GM08714 (cell line): ENCODE measurements at regions not wholly inside any gene's neighbourhood (a gene's known extent, or its start where the extent isn't known, plus 50 kb on each side); places are given as distances from the start of the nearest gene placed in this dataset.

Experiments
- H3K4me3 ChIP-seq: fragments of 200-500 bp; sonication (Bioruptor generic); 2 replicates; pipeline ENCODE4 v1.5.1; 2014; ENCODE audit warnings: mild to moderate bottlenecking, low read length, inconsistent platforms
- ZNF274 ChIP-seq: IDR thresholded peaks from 2 replicates; pipeline ENCODE4 v1.6.1; 2012; ENCODE audit warnings: mild to moderate bottlenecking, low read depth, low read length

DNA sequence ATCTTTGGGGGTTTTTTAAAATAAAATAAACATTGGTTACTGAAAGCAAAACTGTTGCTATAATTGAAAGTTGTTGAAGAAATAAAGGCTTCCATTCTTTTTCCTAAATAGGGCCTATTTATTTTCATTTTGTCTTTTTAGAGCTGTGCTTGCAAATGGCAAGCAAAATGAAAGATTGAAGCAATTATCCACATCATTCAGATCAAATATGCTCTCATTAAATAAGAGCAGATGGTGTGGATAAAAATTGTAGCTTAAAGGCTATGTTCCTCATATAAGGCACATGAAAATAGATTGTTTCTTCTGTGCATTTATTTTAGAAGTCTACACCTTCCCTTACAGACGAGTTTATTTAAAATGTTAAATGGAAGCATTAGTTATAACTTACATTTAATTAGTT, 1317.7 kb downstream of the MRPL39 start:
- no peak overlapping the region for H3K4me3 ChIP-seq
- no peak for TF ChIP-seq ZNF274

GRCh38 chr21:24280596-24280995, 1326.7 kb downstream of the MRPL39 start:
- H3K4me3 ChIP-seq, result no peak overlapping the region
- no peak for TF ChIP-seq ZNF274

DNA sequence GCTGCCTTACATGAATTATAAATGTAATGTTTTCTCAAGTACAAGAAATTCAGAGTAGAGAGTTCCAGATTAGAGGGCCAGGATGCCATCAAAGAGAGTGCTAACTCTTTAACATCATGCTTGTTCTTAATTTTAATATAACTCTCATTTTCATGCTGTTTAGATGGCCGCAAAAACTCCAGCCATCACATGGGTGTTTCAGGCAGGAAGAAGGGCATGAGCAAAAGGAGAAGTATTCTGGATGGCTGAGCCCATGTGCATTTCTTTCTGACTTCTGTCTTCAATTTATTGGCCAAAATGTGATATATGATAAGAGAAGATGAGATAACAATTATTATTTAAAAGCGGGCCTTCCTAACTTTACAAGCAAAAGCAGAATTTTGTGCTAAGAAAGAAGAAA, 1328.6 kb downstream of the MRPL39 start:
- no peak for TF ChIP-seq ZNF274

DNA sequence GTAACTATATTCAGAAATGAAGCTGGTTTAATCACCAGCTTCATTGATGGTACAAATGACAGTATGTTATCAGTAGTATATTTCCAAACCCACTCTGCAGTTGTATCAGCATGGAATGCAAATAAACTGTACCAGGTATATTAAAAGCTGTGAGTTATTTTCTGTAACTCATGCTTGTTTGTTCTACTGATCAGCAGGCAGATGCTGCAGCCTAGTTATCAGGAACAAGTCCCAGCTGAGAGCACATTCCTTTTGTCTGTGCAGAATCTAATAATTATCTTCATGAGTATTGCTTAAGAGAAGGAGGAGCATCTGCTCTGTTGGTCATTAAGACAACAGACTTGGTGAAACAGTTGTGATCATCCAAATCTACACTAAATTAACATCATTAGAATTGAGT, 1331.1 kb downstream of the MRPL39 start:
- no peak overlapping the region for H3K4me3 ChIP-seq

More for the DNA sequence above, 1328.6 kb downstream of the MRPL39 start:
- H3K4me3 ChIP-seq, result no peak overlapping the region

GRCh38 chr21:24275616-24276015, 1331.7 kb downstream of the MRPL39 start:
- TF ChIP-seq ZNF274, result no peak
- no peak overlapping the region for H3K4me3 ChIP-seq

More for the DNA sequence above, 1331.1 kb downstream of the MRPL39 start:
- TF ChIP-seq ZNF274, result no peak

- no peak for TF ChIP-seq ZNF274
- H3K4me3 ChIP-seq, result no peak overlapping the region
Measured at GRCh38 chr21:24272521-24272938, 1334.8 kb downstream of the MRPL39 start.

DNA sequence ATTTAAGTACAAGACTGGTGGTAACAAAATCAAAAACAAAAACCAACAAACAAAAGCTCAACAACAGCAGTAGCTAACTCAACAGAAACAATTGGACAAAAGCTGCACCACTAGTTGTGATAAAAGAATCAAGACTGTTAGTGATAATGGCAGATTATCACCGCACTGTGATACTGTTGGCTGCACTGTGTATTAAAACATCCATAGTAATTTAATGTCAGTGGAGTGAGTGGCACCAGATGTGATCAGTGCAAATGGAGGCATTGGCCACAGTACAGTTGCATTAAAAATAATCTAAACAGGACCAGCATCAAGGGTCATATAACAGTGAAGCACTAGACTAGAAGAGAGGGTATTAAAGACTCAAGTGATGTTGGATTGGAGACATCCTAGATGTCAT, 1341.3 kb downstream of the MRPL39 start:
- H3K4me3 ChIP-seq, result no peak overlapping the region
- TF ChIP-seq ZNF274, result no peak

GRCh38 chr21:24260751-24261150, 1346.5 kb downstream of the MRPL39 start:
- no peak overlapping the region for H3K4me3 ChIP-seq
- TF ChIP-seq ZNF274, result no peak

DNA sequence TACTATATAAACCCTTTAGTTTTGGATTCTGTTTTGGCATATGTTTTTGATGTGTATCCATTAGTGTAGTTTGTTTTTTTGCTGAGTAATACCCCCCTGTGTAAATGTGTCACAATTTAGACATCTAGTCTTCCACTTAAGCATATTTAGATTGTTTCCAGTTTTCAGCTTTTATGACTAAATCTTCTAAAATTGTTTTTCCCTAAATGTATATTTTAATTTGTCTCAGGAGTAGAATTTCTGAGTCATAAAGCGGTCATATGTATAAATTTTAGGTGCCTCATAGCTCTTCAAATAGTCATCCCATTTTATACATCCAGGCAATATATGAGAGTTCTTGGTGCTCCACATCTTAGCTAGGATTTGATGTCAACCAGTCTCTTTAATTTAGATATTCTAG, 1348.0 kb downstream of the MRPL39 start:
- TF ChIP-seq ZNF274, result no peak
- H3K4me3 ChIP-seq, result no peak overlapping the region

DNA sequence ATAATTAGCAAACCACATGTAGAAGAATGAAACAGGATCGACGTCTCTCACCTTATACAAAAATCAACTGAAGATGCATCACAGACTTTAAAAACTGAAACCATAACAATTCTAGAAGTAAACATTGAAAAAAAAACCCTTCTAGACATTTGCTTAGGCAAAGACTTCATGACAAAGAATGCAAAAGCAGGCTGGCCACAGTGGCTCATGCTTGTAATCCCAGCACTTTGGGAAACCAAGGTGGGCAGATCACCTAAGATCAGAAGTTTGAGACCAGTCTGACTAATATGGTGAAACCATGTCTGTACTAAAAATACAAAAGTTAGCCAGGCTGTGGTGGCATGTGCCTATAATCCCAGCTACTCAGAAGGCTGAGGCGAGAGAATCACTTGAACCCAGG, 1351.7 kb downstream of the MRPL39 start:
- H3K4me3 ChIP-seq, result no peak overlapping the region
- TF ChIP-seq ZNF274, result no peak

DNA sequence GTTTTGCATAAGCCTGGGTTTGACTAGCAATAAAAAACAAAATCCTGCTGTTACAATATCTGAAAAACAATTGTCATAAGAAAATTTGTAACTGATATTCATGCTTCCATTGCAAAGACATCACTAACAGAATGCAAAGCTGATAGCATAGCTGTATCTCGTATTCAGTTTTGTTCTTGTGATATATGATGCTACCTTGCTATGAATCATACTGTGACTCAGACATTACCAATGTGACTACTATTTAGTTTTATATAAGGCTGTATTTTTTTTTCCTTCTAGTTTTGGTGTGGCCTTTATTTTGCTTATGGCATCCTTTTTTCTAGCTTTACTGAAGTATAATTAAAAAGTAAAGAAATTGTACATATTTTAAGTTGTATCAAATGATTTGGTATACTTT, 1381.8 kb downstream of the MRPL39 start:
- no peak for TF ChIP-seq ZNF274
- H3K4me3 ChIP-seq, result no peak overlapping the region

DNA sequence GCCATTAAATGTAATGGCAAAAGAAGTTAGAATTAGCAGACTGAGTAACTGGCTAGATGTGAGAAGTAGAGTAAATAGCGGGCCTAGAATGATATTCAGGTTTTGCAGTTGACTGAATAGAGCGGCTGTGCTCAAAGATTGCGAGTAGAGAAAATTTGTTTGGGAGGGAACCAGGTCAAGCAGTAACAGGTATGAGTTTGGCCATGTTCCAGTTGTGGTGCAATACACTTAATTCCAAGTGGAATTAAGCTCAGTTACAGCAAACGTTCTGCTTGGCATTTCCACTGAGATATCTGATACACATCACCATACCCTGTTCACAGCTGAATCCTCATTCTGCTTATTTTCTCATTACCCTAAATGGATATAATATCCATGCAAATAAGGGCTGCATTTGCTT, 1382.9 kb downstream of the MRPL39 start:
- TF ChIP-seq ZNF274, result no peak
- H3K4me3 ChIP-seq, result no peak overlapping the region

DNA sequence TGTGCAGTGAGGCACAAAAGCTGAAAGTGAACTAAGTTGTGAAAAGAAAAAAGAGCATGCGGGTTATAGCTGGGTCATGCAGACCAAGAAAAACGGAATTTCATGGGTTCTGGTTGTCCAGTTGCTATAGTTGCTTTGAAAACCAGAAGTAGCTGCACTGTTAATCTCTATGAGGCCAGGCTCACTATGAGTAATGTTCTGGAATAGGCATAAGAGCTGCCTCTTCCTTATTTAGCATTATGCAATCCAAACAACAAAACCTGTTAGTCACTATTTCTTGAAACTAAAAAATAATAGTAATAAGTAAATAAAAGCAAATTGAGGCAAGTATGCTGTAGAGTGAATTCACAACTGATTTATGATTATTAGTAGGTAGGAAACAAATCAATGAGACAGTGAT, 1383.7 kb downstream of the MRPL39 start:
- no peak overlapping the region for H3K4me3 ChIP-seq
- no peak for TF ChIP-seq ZNF274

GRCh38 chr21:24222676-24223075, 1384.6 kb downstream of the MRPL39 start:
- TF ChIP-seq ZNF274, result no peak
- no peak overlapping the region for H3K4me3 ChIP-seq

- H3K4me3 ChIP-seq, result no peak overlapping the region
- TF ChIP-seq ZNF274, result no peak
Measured at GRCh38 chr21:24220446-24220845, 1386.8 kb downstream of the MRPL39 start.

DNA sequence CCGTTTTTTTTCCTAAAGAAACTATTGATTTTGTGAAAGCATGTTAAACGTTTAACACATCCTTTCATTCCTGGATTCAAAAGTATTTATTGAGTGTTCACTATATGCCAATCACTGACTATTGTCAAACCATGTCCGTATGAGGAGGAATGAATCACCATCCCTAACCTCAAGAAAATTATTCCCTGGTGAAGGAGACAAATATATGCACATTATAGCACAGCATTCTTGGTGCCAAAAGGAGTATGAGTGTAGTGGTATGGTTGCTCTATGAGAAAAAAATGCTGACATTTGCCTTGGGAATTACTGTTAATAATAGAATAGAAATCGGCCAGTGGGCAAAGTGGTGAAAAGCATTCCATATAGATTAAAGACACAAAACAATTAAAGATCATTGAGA, 1390.1 kb downstream of the MRPL39 start:
- TF ChIP-seq ZNF274, result no peak
- no peak overlapping the region for H3K4me3 ChIP-seq
